GM23338 (cell line): ENCODE measurements at regions not wholly inside any gene's neighbourhood (a gene's known extent, or its start where the extent isn't known, plus 50 kb on each side); places are given as distances from the start of the nearest gene placed in this dataset.

Experiments
- ATAC-seq: fragments of 200-7000 bp; cut with Tn5 transposase; 3 replicates; pipeline ENCODE4 v1.9.1; 2020
- DNase-seq: peaks from one replicate; pipeline ENCODE4 v3.0.0-alpha.2; 2015; ENCODE audit warnings: low spot score
- H2AFZ ChIP-seq: fragments of 200-600 bp; sonication (generic); 2 replicates; pipeline ENCODE4 v1.8.0; 2016; ENCODE audit warnings: antibody characterized with exemption, mild to moderate bottlenecking, moderate library complexity
- H3F3A ChIP-seq: fragments of 200-600 bp; sonication (generic); replicated peaks from 2 replicates; pipeline ENCODE4 v1.8.0; 2017; ENCODE audit warnings: antibody characterized with exemption, mixed run types, low read depth
- H3K27ac ChIP-seq: fragments of 200-600 bp; sonication (generic); 2 replicates; pipeline ENCODE4 v1.6.1; 2016; ENCODE audit warnings: low read depth
- H3K27me3 ChIP-seq: fragments of 200-600 bp; sonication (generic); 2 replicates; pipeline ENCODE4 v1.8.0; 2016; ENCODE audit warnings: mild to moderate bottlenecking, mixed run types, moderate library complexity; ENCODE audit not compliant: insufficient read depth
- H3K36me3 ChIP-seq: fragments of 200-600 bp; sonication (generic); 2 replicates; pipeline ENCODE4 v1.8.0; 2016; ENCODE audit warnings: mild to moderate bottlenecking; ENCODE audit not compliant: insufficient read depth
- H3K4me1 ChIP-seq: fragments of 200-600 bp; sonication (generic); 2 replicates; pipeline ENCODE4 v1.8.0; 2016; ENCODE audit warnings: mild to moderate bottlenecking, moderate library complexity; ENCODE audit not compliant: insufficient read depth
- H3K4me2 ChIP-seq: fragments of 200-600 bp; sonication (generic); 2 replicates; pipeline ENCODE4 v1.7.1; 2017; ENCODE audit warnings: mixed run types
- H3K4me3 ChIP-seq: fragments of 200-600 bp; sonication (generic); 2 replicates; pipeline ENCODE4 v1.6.1; 2016; ENCODE audit warnings: mixed run types
- H3K79me2 ChIP-seq: fragments of 200-600 bp; sonication (generic); replicated peaks from 2 replicates; pipeline ENCODE4 v1.8.0; 2017; ENCODE audit warnings: mild to moderate bottlenecking; ENCODE audit not compliant: insufficient read depth
- H3K9me2 ChIP-seq: fragments of 200-600 bp; sonication (generic); 2 replicates; pipeline ENCODE4 v1.8.0; 2017; ENCODE audit not compliant: insufficient read depth
- H4K20me1 ChIP-seq: fragments of 200-600 bp; sonication (generic); replicated peaks from 2 replicates; pipeline ENCODE4 v1.8.0; 2017; ENCODE audit warnings: mild to moderate bottlenecking; ENCODE audit not compliant: insufficient read depth
- H3K27ac Mint-ChIP-seq: 2 replicates; pipeline ENCODE4 v1.8.0; 2020; ENCODE audit warnings: inconsistent platforms, mild to moderate bottlenecking, moderate library complexity, mixed read lengths
- H3K27me3 Mint-ChIP-seq: 3 replicates; pipeline ENCODE4 v1.8.0; 2022; ENCODE audit warnings: low read depth, mild to moderate bottlenecking, moderate library complexity, mixed read lengths, inconsistent platforms; ENCODE audit not compliant: insufficient read depth, poor library complexity
- H3K36me3 Mint-ChIP-seq: 3 replicates; pipeline ENCODE4 v1.8.0; 2021; ENCODE audit warnings: low read depth, mild to moderate bottlenecking, inconsistent platforms, moderate library complexity, mixed read lengths
- H3K4me1 Mint-ChIP-seq: 3 replicates; pipeline ENCODE4 v1.8.0; 2020; ENCODE audit warnings: mild to moderate bottlenecking, inconsistent platforms, mixed read lengths
- H3K4me3 Mint-ChIP-seq: 3 replicates; pipeline ENCODE4 v1.8.0; 2021; ENCODE audit warnings: moderate library complexity, mild to moderate bottlenecking, inconsistent platforms, mixed read lengths
- H3K9me3 Mint-ChIP-seq: 3 replicates; pipeline ENCODE4 v1.8.0; 2020; ENCODE audit warnings: moderate library complexity, mild to moderate bottlenecking, inconsistent platforms, mixed read lengths
- CREB1 ChIP-seq: fragments of 250-450 bp; sonication (Bioruptor Pico); IDR thresholded peaks from 2 replicates; pipeline ENCODE4 v1.5.0; 2020; ENCODE audit warnings: low read depth, mild to moderate bottlenecking, moderate library complexity
- CTCF ChIP-seq, 2 experiments: fragments of 200-600 bp in 1 of 2; sonication (generic) in 1 of 2; conservative IDR thresholded peaks; 2 replicates each; pipeline versions ENCODE4 v1.5.1 to v1.6.1; 2016 to 2017; ENCODE audit warnings: antibody characterized with exemption in 2 of 2, low read depth in 2 of 2, mild to moderate bottlenecking in 2 of 2, moderate library complexity in 1 of 2
- ETS1 ChIP-seq: IDR thresholded peaks from 2 replicates; pipeline ENCODE4 v1.6.1; 2016; ENCODE audit warnings: antibody characterized with exemption
- EZH2 ChIP-seq: fragments of 200-600 bp; sonication (generic); IDR thresholded peaks from one replicate; pipeline ENCODE4 v1.8.0; 2017; ENCODE audit warnings: antibody characterized with exemption, mild to moderate bottlenecking, low read depth; ENCODE audit not compliant: unreplicated experiment
- EZH2phosphoT487 ChIP-seq: fragments of 200-600 bp; sonication (generic); IDR thresholded peaks from one replicate; pipeline ENCODE4 v1.8.1; 2018; ENCODE audit warnings: antibody characterized with exemption; ENCODE audit not compliant: unreplicated experiment
- JUNB ChIP-seq: IDR thresholded peaks from one replicate; pipeline ENCODE4 v1.6.1; 2016; ENCODE audit warnings: antibody characterized with exemption; ENCODE audit not compliant: unreplicated experiment
- NANOG ChIP-seq: IDR thresholded peaks from 2 replicates; pipeline ENCODE4 v1.6.1; 2016; ENCODE audit warnings: antibody characterized with exemption, borderline replicate concordance
- POLR2AphosphoS5 ChIP-seq: IDR thresholded peaks from 2 replicates; pipeline ENCODE4 v1.6.1; 2016; ENCODE audit warnings: antibody characterized with exemption, low read depth
- REST ChIP-seq: IDR thresholded peaks from one replicate; pipeline ENCODE4 v1.6.1; 2018; ENCODE audit warnings: antibody characterized with exemption; ENCODE audit not compliant: unreplicated experiment
- STAT1 ChIP-seq: IDR thresholded peaks from one replicate; pipeline ENCODE4 v1.6.1; 2016; ENCODE audit warnings: antibody characterized with exemption; ENCODE audit not compliant: unreplicated experiment
- ZNF114 ChIP-seq: fragments of 250-450 bp; sonication (Bioruptor Pico); IDR thresholded peaks from 2 replicates; pipeline ENCODE4 v1.5.0; 2020; ENCODE audit warnings: mild to moderate bottlenecking, moderate library complexity
- ZNF331 ChIP-seq: fragments of 250-450 bp; sonication (Bioruptor Pico); IDR thresholded peaks from 2 replicates; pipeline ENCODE4 v1.5.0; 2020; ENCODE audit warnings: low read depth, mild to moderate bottlenecking, moderate library complexity
- ZNF462 ChIP-seq: fragments of 250-450 bp; sonication (Bioruptor Pico); IDR thresholded peaks from 2 replicates; pipeline ENCODE4 v1.5.0; 2020; ENCODE audit warnings: mild to moderate bottlenecking, moderate library complexity

- Histone ChIP-seq H3K36me3 (no peaks in the 10 kb centered on the region), H3K4me3 (0 out of 2 replicates have a peak overlapping the region, but pooled peaks have one; percentile 23), H3K4me2 (no peak overlapping the region), H3K79me2 (no peaks in the 10 kb centered on the region), H3K27ac (no peak overlapping the region), H3K9me2 (peaks cover 20% of the 10 kb centered on the region), H3K27me3 (no peaks in the 10 kb centered on the region), H4K20me1 (no peaks in the 10 kb centered on the region), H3K4me1 (no peaks in the 10 kb centered on the region; the same call in 1 of the 2 replicates), H2AFZ (peak overlapping the region; percentile 94; the same call in 1 of the 2 replicates), H3F3A (no peaks in the 10 kb centered on the region)
- TF ChIP-seq ZNF114 (CRISPR knock-in tag), result no peak
- no peak for TF ChIP-seq CREB1 (CRISPR knock-in tag)
- no peak for TF ChIP-seq NANOG
- no peak for TF ChIP-seq ZNF331 (CRISPR knock-in tag)
- TF ChIP-seq JUNB, result no peak
- no peak for TF ChIP-seq REST
- TF ChIP-seq POLR2AphosphoS5, result no peak
- no peak for TF ChIP-seq EZH2
- TF ChIP-seq ZNF462 (CRISPR knock-in tag), result no peak
- TF ChIP-seq CTCF (conservative IDR thresholded peaks at IDR 0.05; ENCODE audit: low read depth in 2 of 2), result no peak
- TF ChIP-seq STAT1, result no peak
- no peak for TF ChIP-seq ETS1
- TF ChIP-seq EZH2phosphoT487, result no peak
- ATAC-seq (no peak), DNase-seq (no peak)
- Mint-ChIP-seq H3K9me3 (peaks cover 12% of the 10 kb centered on the region; the same call in 2 of the 3 replicates), H3K27ac (no peak overlapping the region), H3K27me3 (peaks cover 3% of the 10 kb centered on the region), H3K4me3 (no peak overlapping the region), H3K36me3 (peaks cover 14% of the 10 kb centered on the region), H3K4me1 (peaks cover 7% of the 10 kb centered on the region)
Observed at GRCh38 chr2:58387701-58388100, 146.6 kb upstream of the FANCL start.
